ENCODE measurements at regions not wholly inside any gene's neighbourhood (a gene's known extent, or its start where the extent isn't known, plus 50 kb on each side); places are given as distances from the start of the nearest gene placed in this dataset.

- no peak overlapping the region for H2BK20ac ChIP-seq (ENCODE audit: low read depth, low read length, poor library complexity, severe bottlenecking)
- no peak overlapping the region for H2BK5ac ChIP-seq (ENCODE audit: insufficient read length, low read length)
- no peaks in the 10 kb centered on the region for H3K4me1 ChIP-seq (ENCODE audit: insufficient read depth, low read length)
- no peak overlapping the region for H3K27ac ChIP-seq (ENCODE audit: insufficient read length, low read depth, low read length)
- no peaks in the 10 kb centered on the region for H3K79me1 ChIP-seq (ENCODE audit: insufficient read depth, low read depth, low read length, poor library complexity, severe bottlenecking)
- no peak overlapping the region for H3K56ac ChIP-seq (ENCODE audit: insufficient read length, low read depth, low read length)
- no peak overlapping the region for H4K5ac ChIP-seq (ENCODE audit: insufficient read length, low read depth, low read length)
- H2BK120ac ChIP-seq (ENCODE audit: low read depth, low read length, poor library complexity, severe bottlenecking), result no peak overlapping the region
- no peak for TF ChIP-seq CTCF (conservative IDR thresholded peaks at IDR 0.05)
- Mint-ChIP-seq H3K4me3 (no peak overlapping the region), H3K9me3 (peaks cover 0 to 9% of the 10 kb centered on the region in 2 experiments; a peak in 4 of 5 replicates), H3K27ac (no peak overlapping the region), H3K4me1 (no peaks in the 10 kb centered on the region), H3K36me3 (ENCODE audit: insufficient read depth in 1 of 3, low read depth in 3 of 3) (peaks cover 0 to 6% (median 1%) of the 10 kb centered on the region in 3 experiments; a peak in 3 of 7 replicates), H3K27me3 (ENCODE audit: low read depth) (no peaks in the 10 kb centered on the region)
- H2AK5ac ChIP-seq (ENCODE audit: insufficient read length, low read length), result no peak overlapping the region
- no peak overlapping the region for H3K9ac ChIP-seq (ENCODE audit: extremely low read depth, insufficient read length, low read length)
- no peaks in the 10 kb centered on the region for H3K79me2 ChIP-seq (ENCODE audit: insufficient read depth, low read length)
- no peak overlapping the region for H4K8ac ChIP-seq (replicated peaks; ENCODE audit: insufficient read length, low read depth, low read length)
- no peaks in the 10 kb centered on the region for H4K20me1 ChIP-seq (ENCODE audit: control insufficient read depth, insufficient read depth, insufficient read length)
- no peak overlapping the region for H2BK12ac ChIP-seq (ENCODE audit: insufficient read length, low read depth, low read length)
- H3K4ac ChIP-seq (ENCODE audit: low read depth, low read length), result no peak overlapping the region
- no peaks in the 10 kb centered on the region for H3K23me2 ChIP-seq (ENCODE audit: insufficient read length, low read depth, low read length, poor library complexity, severe bottlenecking)
- H3K18ac ChIP-seq (ENCODE audit: insufficient read length, low read depth, low read length), result no peak overlapping the region
- DNase-seq, result no peak
- no peak overlapping the region for H3T11ph ChIP-seq (ENCODE audit: low read length)
- no peaks in the 10 kb centered on the region for H3K9me3 ChIP-seq (ENCODE audit: control insufficient read depth, low read depth, low read length)
- H4K91ac ChIP-seq (ENCODE audit: insufficient read length, low read depth, low read length), result no peak overlapping the region
- WGBS (ENCODE audit: extremely low coverage, insufficient read length, low lambda C conversion rate), result no CpG with 5 or more reads among the region's 2 CpGs
- H2AFZ ChIP-seq (ENCODE audit: low read length), result no peak overlapping the region
- no peaks in the 10 kb centered on the region for H3K27me3 ChIP-seq (ENCODE audit: insufficient read depth, low read length)
- no peak overlapping the region for H3K4me2 ChIP-seq (ENCODE audit: insufficient read depth, insufficient read length, low read length)
- no peak overlapping the region for H3K14ac ChIP-seq (ENCODE audit: insufficient read depth, low read length)
- no peak overlapping the region for H2BK15ac ChIP-seq (ENCODE audit: low read depth, low read length)
- no peak overlapping the region for H3K23ac ChIP-seq (ENCODE audit: insufficient read length, low read depth, low read length)
Observed at GRCh38 chr13:62875118-62875640, 1459.5 kb upstream of the PCDH20 start.
